HG03439 (cell line): ENCODE measurements at regions not wholly inside any gene's neighbourhood (a gene's known extent, or its start where the extent isn't known, plus 50 kb on each side); places are given as distances from the start of the nearest gene placed in this dataset.

Source experiments
- ATAC-seq: cut with Tn5 transposase; IDR thresholded peaks from one replicate; pipeline ENCODE4 v1.9.1; 2021; ENCODE audit warnings: mild to moderate bottlenecking, moderate library complexity; ENCODE audit not compliant: unreplicated experiment

DNA sequence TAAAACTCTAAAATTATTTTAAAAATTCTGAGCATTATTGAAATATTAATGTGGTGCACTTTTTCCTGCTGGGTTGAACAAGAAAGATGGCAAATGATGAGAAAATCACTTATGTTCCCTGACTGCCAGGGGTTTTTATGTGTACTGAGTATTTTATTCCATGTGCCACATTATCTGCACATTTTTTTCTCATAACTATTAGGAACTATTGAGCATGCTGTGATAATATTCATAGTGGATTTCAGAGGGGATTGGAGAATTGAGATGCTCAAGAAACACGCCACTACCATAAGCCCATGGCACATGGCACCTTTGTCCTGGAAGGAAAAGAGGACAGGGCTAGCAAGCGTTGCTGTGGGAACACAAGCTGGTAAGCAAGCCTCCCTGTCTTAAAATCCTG, 478.5 kb upstream of the GYPC start:
- ATAC-seq = no peak

DNA sequence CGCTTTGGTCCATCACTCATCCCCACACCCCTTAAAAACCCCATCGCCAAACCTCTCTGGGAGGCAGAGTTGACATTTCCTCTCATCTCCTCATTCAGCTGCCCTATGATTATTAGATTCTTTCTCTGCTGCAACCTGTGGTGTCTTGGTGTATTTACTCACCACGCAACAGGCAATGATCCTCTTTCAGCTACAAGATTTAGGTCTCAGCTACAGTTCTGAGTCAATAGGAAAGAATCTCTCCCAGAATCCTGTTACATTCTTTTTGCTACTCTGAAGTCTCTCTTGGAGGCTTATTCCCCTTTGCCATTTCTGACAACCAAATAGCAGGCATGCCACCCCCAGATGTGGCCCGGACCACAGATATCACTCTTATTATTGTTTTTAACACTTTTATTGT, 468.3 kb upstream of the GYPC start:
- no peak for ATAC-seq

DNA sequence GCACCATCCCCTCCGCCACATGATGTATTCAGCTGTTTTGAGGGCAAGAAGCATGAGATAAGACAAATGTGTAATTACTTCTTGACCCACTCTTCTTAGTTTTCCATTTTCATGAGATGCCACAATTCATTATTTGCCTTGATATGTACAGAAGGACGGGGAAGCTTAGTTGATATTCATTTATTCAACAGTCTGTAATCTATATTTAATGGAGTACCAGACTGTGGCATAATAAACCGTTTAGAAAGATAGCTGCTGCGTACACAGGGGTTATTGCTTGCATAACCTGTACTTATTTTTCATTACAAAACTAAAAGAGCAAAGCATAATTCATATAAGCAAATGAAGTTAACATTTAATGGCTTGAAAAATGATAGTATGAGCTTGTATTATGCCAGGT, 466.4 kb upstream of the GYPC start:
- ATAC-seq = no peak

DNA sequence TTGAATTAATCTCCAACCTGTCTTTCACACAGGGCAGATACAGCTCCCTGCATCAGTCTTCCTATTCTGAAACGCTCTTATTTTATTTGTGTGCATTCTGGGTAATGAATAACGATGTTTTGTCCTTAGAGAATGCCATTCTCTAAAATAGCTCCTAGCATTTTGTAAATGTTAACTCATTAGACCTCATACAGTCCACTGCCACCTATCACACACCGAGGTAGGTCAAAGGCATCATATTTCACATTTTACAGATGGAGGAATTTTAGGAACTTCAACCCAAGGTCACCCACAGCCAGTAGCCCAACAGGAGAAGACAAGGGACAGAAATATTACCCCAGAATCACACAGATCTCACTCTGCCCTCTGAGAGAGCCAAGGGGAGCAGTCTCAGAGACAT, 455.4 kb upstream of the GYPC start:
- ATAC-seq = no peak

DNA sequence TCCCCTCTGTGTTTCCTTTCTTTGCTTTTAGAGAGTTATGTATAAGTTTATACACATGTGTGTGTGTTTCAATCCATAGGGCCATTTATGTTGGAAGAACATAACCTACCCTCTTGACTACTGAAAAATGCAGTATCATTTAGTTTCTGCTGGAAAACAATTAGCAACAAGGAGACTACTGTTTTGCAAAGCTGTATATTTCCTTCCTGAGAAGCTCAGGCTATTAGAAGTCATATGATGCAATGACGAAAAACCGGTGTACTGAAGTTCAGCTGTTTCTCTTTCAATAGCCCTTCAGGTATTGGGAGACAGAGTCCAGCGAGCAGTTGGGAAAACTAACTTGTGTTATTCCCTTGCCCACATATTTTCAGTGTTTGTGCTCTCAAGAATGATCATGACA, 447.7 kb upstream of the GYPC start:
- ATAC-seq = no peak

DNA sequence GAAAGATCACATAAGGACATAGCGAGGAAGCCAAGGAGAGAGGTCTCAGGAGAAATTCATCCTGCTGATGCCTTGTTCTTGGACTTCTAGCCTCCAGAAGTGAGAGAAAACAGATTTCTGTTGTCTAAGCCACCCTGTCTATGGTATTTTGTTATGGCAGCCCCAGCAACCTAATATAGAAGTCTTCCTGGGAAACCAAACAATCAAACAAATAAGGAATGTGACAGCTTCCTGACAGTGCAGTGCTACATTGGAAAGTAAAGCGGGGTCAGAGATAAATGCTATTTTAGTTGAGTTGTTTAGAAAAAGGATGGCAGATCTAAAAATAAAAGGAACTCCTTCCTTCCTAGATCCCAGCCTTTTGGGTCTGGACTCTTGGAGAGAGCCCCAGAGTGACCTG, 443.2 kb upstream of the GYPC start:
- no peak for ATAC-seq

DNA sequence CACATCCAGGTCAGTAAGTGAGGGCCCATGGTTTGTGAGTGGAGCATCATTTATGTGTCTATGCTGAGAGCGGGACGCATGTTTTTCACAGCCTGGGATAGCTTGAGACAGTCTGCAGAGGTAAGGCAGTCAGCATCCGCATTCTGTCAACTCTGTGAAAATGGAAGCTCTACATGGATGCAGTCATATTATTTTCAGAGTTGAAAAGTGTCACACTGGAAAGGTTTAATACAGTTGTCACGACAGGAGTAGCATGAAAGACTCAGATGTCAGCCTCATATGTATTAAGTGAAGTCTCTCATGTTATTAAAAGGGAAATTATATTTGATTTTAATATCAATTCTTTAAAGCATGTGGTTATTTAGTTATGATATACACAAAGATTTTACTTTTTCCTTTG, 436.9 kb upstream of the GYPC start:
- ATAC-seq = no peak

DNA sequence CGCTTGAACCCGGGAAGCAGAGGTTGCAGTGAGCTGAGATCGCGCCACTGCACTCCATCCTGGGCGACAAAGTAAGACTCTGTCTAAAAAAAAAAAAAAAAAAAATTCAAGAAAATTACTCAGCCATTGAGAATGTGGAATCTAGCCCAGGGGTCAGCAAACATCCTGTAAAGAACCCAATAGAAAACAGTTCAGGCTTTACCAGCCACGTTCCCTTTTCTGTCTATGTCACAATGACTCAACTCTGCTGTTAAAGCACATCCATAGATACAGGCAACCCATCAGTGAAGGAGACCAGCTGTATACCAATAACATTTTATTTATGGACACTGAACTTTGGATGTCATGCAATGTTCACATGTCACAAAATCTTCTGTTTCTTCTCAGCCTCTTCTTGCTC, 435.6 kb upstream of the GYPC start:
- ATAC-seq = no peak

DNA sequence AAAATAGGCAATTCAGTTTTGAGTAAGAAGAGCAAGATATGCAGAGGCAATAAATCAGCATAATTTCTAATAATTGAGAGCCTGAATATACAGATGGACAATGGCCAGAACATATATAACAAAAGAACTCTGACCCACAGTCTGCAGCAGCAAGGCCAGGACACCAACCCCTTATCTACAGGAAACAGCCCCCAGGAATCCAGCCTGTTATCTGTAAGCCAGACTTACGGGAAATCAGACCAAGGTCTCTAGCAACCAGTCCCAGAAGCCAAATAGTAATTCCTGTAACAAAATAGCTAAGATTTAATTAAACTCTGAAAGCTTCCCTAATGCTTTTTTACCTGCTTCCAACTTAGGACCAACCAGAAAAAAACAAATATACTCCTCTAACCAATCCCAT, 434.5 kb upstream of the GYPC start:
- no peak for ATAC-seq

DNA sequence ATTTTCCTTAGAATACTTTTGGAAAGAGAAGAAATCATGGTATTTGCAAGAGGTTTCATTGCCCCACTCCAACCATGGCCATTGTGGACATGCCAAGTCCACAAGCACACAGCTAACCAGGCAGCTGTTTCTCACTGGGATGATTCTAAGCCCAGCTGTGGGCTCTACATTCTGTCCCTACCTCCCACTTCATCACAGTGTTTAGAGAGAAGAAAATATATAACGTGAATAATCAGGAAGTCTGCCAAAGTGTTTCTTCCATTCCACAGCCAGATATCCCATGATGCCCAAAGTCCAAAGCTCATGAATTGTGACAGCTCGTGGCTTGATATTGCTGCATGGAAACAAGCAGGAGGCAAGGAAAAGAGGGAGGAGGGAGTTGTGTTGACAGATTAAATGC, 433.7 kb upstream of the GYPC start:
- no peak for ATAC-seq

DNA sequence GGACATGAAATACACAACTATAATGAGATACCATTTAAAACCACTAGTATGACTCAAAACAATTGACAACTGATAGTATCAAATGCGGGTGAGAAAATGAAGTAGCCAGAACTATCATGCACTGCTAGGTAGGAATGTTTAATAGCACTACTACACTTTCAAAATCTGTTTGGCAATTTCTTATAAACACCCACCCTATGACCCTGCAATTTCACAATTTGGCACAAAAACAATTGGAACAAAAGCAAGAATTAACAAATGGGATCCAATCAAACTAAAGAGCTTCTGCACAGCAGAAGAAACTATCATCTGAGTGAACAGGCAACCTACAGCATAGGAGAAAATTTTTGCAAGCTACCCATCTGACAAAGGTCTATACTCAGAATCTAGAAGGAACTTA, 431.2 kb upstream of the GYPC start:
- ATAC-seq = no peak

DNA sequence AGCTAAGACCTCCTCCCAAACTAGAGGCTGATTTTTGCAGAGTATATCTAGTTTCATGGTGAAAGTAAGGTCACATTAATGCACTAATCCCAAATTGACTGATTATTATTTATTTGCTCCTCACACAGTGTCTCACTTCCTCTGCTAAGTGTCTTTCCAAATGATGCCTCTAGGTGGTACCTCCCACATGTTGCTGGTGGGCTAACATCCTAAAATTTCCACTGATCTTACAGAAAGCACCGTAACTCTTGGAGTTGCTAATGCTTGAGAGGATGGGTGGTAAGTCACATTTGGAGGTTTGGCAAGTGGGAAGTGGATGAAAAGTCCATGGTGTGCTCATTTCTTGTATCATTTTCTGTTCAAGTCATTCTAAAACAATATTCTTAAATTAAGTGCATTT, 428.7 kb upstream of the GYPC start:
- ATAC-seq = no peak

DNA sequence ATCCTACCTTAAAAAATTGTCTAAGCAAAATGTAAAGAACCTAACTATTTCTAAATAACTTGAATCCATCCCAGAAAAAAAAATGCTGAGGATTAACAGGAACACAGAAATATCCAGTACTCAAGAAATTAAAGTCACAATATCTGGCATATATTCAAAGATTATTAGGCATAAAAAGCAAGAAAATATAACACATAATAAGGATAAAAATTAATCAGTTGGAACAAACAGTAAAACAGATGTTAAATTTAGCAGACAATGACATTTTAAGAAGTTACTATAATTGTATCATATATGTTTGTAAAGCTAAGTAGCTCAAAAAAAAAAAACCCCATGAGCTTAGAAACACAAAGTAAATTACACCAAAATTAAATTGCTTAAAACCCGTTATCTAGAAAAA, 427.4 kb upstream of the GYPC start:
- no peak for ATAC-seq

DNA sequence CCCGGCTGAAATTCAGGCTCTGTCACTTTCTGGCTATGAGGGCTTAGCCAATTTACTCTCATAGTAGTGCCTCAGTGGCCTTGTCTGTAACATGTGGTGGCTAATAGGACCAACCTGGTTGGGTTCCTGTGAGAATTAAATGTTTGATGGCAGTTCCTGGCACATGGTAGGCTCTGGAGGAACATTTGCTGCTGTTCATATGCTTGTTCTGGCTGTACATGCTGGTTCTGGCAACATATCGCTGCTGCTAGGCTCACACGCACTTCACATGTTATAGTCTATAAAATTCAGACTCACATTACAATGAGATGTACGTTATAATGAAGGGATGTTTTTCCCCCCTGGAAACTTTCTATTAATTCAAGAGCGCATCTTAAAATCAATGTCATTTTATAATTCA, 417.7 kb upstream of the GYPC start:
- no peak for ATAC-seq

DNA sequence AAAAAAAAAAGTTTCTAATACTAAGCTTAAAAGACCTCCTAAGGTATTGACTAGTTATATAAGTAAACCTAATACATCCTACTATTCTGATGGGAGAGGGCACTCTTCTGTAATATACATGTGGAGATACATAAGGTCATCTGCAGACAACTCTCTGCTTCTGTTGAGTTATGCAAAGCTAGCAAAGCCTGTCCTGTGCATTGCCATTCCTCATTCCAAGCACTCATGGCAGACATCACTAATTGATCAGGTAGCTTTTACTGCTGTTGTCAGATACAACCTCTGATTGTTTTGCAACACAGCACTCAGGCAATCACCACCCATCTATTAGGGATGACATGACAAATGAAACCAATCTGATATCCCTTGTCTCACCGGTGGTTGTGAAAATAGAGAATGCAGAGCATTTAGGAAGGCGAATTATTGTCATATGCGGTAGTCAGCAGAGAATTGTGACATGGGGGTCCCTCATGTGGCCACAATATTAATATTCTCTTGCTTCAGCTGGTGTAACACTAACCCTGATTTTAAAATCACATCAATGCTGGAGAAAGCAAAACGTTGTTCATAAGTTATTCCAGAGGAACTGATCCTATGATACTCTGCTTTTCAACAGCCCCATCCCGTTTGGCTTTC, 416.5 kb upstream of the GYPC start:
- no peak for ATAC-seq

DNA sequence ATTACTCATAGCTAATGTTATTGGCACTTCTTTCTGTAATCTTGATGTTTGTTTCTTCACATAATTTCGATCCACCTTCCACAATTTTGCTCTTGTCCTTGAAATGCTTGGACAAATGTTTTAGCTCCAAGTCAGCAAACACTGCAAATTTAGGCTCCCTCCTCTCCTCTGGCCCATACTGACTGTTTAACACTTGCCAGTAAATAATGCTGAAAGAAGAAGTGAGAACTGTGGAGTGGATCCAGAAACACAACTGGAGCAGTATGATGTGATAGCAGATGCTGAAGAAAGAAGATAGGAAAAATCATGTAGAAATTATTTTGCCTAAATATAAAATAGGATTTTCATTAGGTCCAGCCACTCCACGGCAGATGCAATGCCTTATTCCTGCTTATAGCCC, 415.0 kb upstream of the GYPC start:
- no peak for ATAC-seq

DNA sequence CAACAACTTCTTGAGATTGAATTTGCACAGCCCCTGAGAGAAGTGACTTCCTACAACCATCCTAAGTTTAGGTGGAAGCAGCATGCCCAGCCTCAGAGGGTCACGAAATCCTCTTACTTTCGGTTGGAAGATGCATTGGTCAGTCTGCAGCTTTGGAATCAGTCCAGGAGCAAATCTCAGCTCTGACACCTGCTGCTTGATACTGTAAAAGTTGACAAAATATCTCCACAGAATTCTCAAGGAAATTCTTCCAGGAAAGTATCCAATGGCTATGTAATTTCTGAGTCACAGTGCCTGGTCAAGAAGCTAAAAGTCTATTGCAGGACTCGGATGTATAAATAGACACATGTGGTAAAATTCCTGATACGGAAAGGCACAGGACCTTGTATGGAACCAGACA, 414.5 kb upstream of the GYPC start:
- ATAC-seq = no peak

DNA sequence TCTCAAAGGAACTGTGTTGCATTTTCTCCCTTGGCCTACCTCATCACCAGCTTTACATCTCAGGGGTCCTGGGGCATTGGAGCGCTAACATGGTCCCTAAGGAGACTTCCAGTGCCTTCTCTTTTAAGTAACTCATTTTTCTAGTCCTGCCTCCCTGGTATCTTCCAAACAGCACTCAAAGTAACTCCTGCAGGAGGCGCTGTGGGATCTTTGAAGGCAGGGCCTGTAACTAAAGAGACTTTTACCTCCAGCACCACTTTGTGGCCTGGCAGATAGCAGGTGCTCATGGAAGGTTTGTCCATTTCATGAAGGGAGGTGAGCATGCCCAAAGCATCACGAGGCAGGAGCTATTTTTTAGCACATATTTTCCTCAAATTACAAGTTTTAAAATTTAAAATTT, 411.0 kb upstream of the GYPC start:
- no peak for ATAC-seq

DNA sequence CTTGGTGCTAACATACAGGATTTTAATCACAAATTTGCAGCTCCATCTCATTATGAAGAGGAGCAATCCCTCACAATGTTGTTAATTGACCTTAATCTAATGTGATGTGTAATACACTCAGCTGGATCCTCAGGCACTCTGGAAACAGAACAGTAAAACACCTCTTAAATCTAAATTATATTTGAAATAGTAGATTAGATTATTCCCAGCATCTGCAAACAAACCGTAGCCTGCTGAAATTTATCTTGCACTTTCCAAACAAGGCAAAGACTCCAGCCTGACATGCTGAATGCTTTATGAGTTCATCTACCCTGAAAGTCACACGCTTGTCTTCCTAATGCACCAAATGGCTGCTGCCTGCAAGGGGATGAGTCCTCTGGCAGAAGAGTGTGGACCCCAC, 402.3 kb upstream of the GYPC start:
- ATAC-seq = no peak

DNA sequence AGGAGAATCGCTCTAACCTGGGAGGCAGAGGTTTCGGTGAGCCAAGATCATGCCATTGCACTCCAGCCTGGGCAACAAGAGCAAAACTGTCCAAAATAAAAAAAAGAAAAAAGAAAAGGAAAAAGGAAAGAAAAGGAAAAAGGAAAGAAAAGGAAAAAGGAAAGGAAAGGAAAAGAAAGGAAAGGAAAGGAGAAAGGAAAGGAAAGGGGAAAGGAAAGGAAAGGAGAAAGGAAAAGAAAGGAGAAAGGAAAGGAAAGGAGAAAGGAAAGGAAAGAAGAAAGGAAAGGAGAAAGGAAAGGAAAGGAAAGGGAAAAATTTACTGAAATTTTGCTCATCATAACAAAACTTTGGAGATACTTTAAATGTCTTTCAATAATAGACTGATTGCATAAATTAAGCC, 391.3 kb upstream of the GYPC start:
- no peak for ATAC-seq

DNA sequence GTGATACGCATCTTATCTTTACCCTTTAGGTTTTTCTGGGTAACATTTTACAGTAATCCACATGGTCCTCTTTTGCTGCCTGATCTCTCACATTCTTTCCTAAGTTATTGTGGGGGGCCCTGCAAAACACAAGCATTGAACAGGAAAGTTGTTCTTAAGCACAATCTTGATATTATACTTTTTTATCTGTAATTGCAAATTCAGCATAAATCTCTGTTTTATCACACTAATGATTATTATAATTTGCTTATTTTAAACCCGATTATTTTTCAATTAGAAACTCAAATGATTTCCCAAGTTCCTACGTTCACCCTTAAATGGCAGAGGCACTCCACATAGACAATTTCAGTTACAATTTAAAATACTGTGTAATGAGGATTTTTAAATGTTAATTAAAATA, 386.0 kb upstream of the GYPC start:
- ATAC-seq = no peak

DNA sequence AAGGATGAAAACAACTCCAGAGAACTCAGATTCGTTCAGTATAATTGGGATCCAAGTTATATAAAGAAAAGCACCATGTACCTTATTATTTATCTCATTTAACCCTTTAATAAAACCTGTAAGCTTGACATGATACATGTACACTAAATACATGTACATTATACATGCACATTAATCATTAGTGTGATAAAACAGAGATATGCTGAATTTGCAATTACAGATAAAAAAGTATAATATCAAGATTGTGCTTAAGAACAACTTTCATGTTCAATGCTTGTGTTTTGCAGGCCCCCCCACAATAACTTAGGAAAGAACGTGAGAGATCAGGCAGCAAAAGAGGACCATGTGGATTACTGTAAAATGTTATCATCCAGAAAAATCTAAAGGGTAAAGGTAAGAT, 385.4 kb upstream of the GYPC start:
- ATAC-seq = no peak

DNA sequence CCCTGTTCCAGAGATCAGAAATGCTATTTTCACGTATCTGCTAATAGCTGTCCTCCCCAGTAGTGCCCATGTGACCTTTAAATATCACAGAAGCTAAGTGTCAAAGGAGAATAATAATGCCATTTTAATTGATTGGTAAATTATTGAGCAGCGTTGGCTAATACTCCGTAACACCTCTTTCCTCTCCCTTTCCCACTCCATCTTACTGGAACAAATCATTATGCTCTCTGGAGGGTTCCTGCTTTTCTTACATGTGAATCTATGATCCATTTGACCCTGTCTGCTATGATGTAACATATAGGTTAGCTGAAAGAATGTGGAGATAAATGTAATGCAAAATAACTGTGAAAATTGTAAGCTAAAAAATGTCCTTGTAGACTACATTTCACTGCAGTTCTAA, 383.6 kb upstream of the GYPC start:
- no peak for ATAC-seq

DNA sequence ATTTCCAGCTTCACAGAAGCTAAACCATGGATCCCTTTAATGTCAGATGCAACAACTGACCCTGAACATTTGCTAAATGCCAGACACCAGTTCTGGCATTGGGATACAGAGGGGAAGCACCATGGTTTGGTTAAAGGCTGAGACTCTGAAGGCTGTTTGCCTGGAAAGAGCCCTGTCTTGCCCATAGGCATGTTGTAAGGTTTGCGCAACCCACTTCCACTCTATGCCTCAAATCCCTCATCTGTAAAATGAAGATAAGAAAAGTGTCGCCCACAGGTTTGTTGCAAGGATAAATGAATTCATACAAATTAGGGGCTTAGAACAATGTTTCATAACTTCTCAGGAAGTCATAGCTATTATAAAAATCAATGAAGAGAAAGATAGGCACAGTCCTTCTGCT, 380.9 kb upstream of the GYPC start:
- ATAC-seq = no peak
